Thymus (tissue), 11 donors: ENCODE measurements at regions not wholly inside any gene's neighbourhood (a gene's known extent, or its start where the extent isn't known, plus 50 kb on each side); places are given as distances from the start of the nearest gene placed in this dataset.

ENCODE experiments used
- DNase-seq, 9 donors: peaks; one replicate each; pipeline ENCODE4 v3.0.0-alpha.2; 2013; ENCODE audit warnings: low spot score in 9 of 9, low read depth in 6 of 9, missing footprints in 1 of 9
- H3K27ac ChIP-seq, 2 donors: one replicate each; pipeline ENCODE4 v1.5.1; 2013; ENCODE audit warnings: control low read depth in 1 of 2, low read depth in 1 of 2, low read length in 1 of 2, mild to moderate bottlenecking in 1 of 2, moderate library complexity in 1 of 2
- H3K27me3 ChIP-seq, 2 donors: one replicate each; pipeline ENCODE4 v1.5.1; 2013; ENCODE audit warnings: low read length in 1 of 2; ENCODE audit not compliant: control insufficient read depth in 2 of 2, insufficient read depth in 1 of 2
- H3K36me3 ChIP-seq, 2 donors: one replicate each; pipeline ENCODE4 v1.5.1; 2013; ENCODE audit warnings: low read length in 1 of 2, mild to moderate bottlenecking in 1 of 2, moderate library complexity in 1 of 2; ENCODE audit not compliant: control insufficient read depth in 2 of 2, insufficient read depth in 2 of 2
- H3K4me1 ChIP-seq, 2 donors: one replicate each; pipeline ENCODE4 v1.5.1; 2013; ENCODE audit warnings: low read length in 2 of 2; ENCODE audit not compliant: control insufficient read depth in 2 of 2, insufficient read depth in 2 of 2
- H3K4me3 ChIP-seq, 2 donors: one replicate each; pipeline ENCODE4 v1.5.1; 2013; ENCODE audit warnings: low read length in 2 of 2, control low read depth in 1 of 2, mild to moderate bottlenecking in 1 of 2
- H3K9me3 ChIP-seq, 2 donors: one replicate each; pipeline ENCODE4 v1.5.1; 2013; ENCODE audit warnings: low read length in 1 of 2, mild to moderate bottlenecking in 1 of 2; ENCODE audit not compliant: control insufficient read depth in 2 of 2, insufficient read depth in 1 of 2
- WGBS: extraction: QIAGEN DNeasy Blood & Tissue Kit; methylation state at CpG from one replicate; pipeline ENCODE4 v1.1.7; 2013; 5-methylcytosine and 5-hydroxymethylcytosine counted together
- donor health status: healthy.

- WGBS = 97% methylated on average over 3 of the region's 3 CpGs
- DNase-seq = no peak
- Histone ChIP-seq H3K4me1 (no peaks in the 10 kb centered on the region), H3K36me3 (no peaks in the 10 kb centered on the region), H3K4me3 (no peak overlapping the region), H3K9me3 (no peaks in the 10 kb centered on the region), H3K27me3 (no peaks in the 10 kb centered on the region), H3K27ac (no peak overlapping the region)
Observed at GRCh38 chr5:82397741-82398320, 119.7 kb upstream of the RPS23 start.

GRCh38 chr5:82396871-82397514, 118.8 kb upstream of the RPS23 start:
- no peak overlapping the region for H3K4me3 ChIP-seq
- no peak overlapping the region for H3K27ac ChIP-seq
- no peak for DNase-seq
- H3K9me3 ChIP-seq = no peaks in the 10 kb centered on the region
- no peaks in the 10 kb centered on the region for H3K4me1 ChIP-seq
- H3K27me3 ChIP-seq = no peaks in the 10 kb centered on the region
- H3K36me3 ChIP-seq = no peaks in the 10 kb centered on the region
- 85% methylated on average over 11 of the region's 11 CpGs for WGBS

- Histone ChIP-seq H3K4me1 (no peaks in the 10 kb centered on the region), H3K27me3 (no peaks in the 10 kb centered on the region), H3K27ac (no peak overlapping the region), H3K4me3 (no peak overlapping the region), H3K36me3 (no peaks in the 10 kb centered on the region), H3K9me3 (no peaks in the 10 kb centered on the region)
- DNase-seq = no peak
- WGBS = 94% methylated on average over 2 of the region's 2 CpGs
Observed at GRCh38 chr5:82396396-82396795, 118.2 kb upstream of the RPS23 start.

GRCh38 chr5:82393951-82394350, 115.8 kb upstream of the RPS23 start:
- Histone ChIP-seq H3K36me3 (no peaks in the 10 kb centered on the region), H3K9me3 (no peaks in the 10 kb centered on the region), H3K27ac (no peak overlapping the region), H3K4me3 (no peak overlapping the region), H3K4me1 (no peaks in the 10 kb centered on the region), H3K27me3 (no peaks in the 10 kb centered on the region)
- no peak for DNase-seq
- WGBS = 97% methylated on average over 3 of the region's 3 CpGs

- WGBS = 98% methylated on average over 3 of the region's 3 CpGs
- peaks cover 0 to 3% of the 10 kb centered on the region in 2 donors for H3K4me1 ChIP-seq
- no peak overlapping the region for H3K4me3 ChIP-seq
Observed at GRCh38 chr5:82390088-82390487, 111.9 kb upstream of the RPS23 start.

GRCh38 chr5:82389347-82389746, 111.2 kb upstream of the RPS23 start:
- DNase-seq = no peak
- peaks cover 0 to 2% of the 10 kb centered on the region in 2 donors for H3K9me3 ChIP-seq
- no peaks in the 10 kb centered on the region for H3K36me3 ChIP-seq
- no peak overlapping the region for H3K4me3 ChIP-seq
- peaks cover 0 to 3% of the 10 kb centered on the region in 2 donors for H3K4me1 ChIP-seq
- H3K27me3 ChIP-seq = no peaks in the 10 kb centered on the region
- 99% methylated on average over 2 of the region's 2 CpGs for WGBS
- H3K27ac ChIP-seq = no peak overlapping the region

More at GRCh38 chr5:82390088-82390487, 111.9 kb upstream of the RPS23 start:
- Histone ChIP-seq H3K36me3 (no peaks in the 10 kb centered on the region), H3K9me3 (peaks cover 0 to 2% of the 10 kb centered on the region in 2 donors), H3K27ac (no peak overlapping the region), H3K27me3 (no peaks in the 10 kb centered on the region)
- DNase-seq = no peak

GRCh38 chr5:82388181-82388580, 110.0 kb upstream of the RPS23 start:
- DNase-seq = no peak
- 94% methylated on average over 6 of the region's 6 CpGs for WGBS
- no peak overlapping the region for H3K27ac ChIP-seq

GRCh38 chr5:82387819-82388166, 109.6 kb upstream of the RPS23 start:
- no peaks in the 10 kb centered on the region for H3K27me3 ChIP-seq
- H3K36me3 ChIP-seq = no peaks in the 10 kb centered on the region
- H3K9me3 ChIP-seq = peaks cover 0 to 2% of the 10 kb centered on the region in 2 donors
- peaks cover 0 to 3% of the 10 kb centered on the region in 2 donors for H3K4me1 ChIP-seq
- 85% methylated on average over 5 of the region's 5 CpGs for WGBS
- DNase-seq = no peak
- H3K4me3 ChIP-seq = no peak overlapping the region
- no peak overlapping the region for H3K27ac ChIP-seq

More at GRCh38 chr5:82388181-82388580, 110.0 kb upstream of the RPS23 start:
- Histone ChIP-seq H3K9me3 (peaks cover 0 to 2% of the 10 kb centered on the region in 2 donors), H3K4me1 (peaks cover 0 to 3% of the 10 kb centered on the region in 2 donors), H3K36me3 (no peaks in the 10 kb centered on the region), H3K27me3 (no peaks in the 10 kb centered on the region), H3K4me3 (no peak overlapping the region)

- H3K27me3 ChIP-seq = no peaks in the 10 kb centered on the region
- no peak for DNase-seq
- H3K27ac ChIP-seq = no peak overlapping the region
- no peak overlapping the region for H3K4me3 ChIP-seq
- 94% methylated on average over 8 of the region's 8 CpGs for WGBS
- peaks cover 0 to 3% of the 10 kb centered on the region in 2 donors for H3K4me1 ChIP-seq
- no peaks in the 10 kb centered on the region for H3K36me3 ChIP-seq
- H3K9me3 ChIP-seq = peaks cover 0 to 2% of the 10 kb centered on the region in 2 donors
Observed at GRCh38 chr5:82387001-82387818, 109.1 kb upstream of the RPS23 start.
